ENCODE measurements at regions not wholly inside any gene's neighbourhood (a gene's known extent, or its start where the extent isn't known, plus 50 kb on each side); places are given as distances from the start of the nearest gene placed in this dataset.

- no peak for DNase-seq
- CTCF ChIA-PET: no interaction called here
- peaks cover 13% of the 10 kb centered on the region for H3K27me3 Mint-ChIP-seq
- no peaks in the 10 kb centered on the region for H3K9me3 Mint-ChIP-seq
- no peak overlapping the region for H3K4me3 Mint-ChIP-seq
- no peak overlapping the region for H3K27ac Mint-ChIP-seq
- H3K36me3 Mint-ChIP-seq: no peaks in the 10 kb centered on the region
- H3K4me1 Mint-ChIP-seq: no peaks in the 10 kb centered on the region
Observed at GRCh38 chr1:62917314-62917713, 133.4 kb downstream of the ATG4C start.

GRCh38 chr1:62917805-62918204 lies 133.9 kb downstream of the ATG4C start:
- Mint-ChIP-seq H3K27ac (no peak overlapping the region), H3K9me3 (no peaks in the 10 kb centered on the region), H3K27me3 (peaks cover 12% of the 10 kb centered on the region), H3K4me1 (no peaks in the 10 kb centered on the region), H3K36me3 (no peaks in the 10 kb centered on the region), H3K4me3 (no peak overlapping the region)
- DNase-seq: no peak
- CTCF ChIA-PET: no interaction called here

GRCh38 chr1:62918700-62919099 lies 134.8 kb downstream of the ATG4C start:
- Mint-ChIP-seq H3K4me3 (no peak overlapping the region), H3K4me1 (no peaks in the 10 kb centered on the region), H3K9me3 (no peaks in the 10 kb centered on the region), H3K36me3 (no peaks in the 10 kb centered on the region), H3K27ac (no peak overlapping the region), H3K27me3 (peaks cover 5% of the 10 kb centered on the region)
- CTCF ChIA-PET: no interaction called here
- no peak for DNase-seq

- Mint-ChIP-seq H3K4me3 (no peak overlapping the region), H3K4me1 (no peaks in the 10 kb centered on the region), H3K9me3 (no peaks in the 10 kb centered on the region), H3K36me3 (no peaks in the 10 kb centered on the region), H3K27me3 (no peaks in the 10 kb centered on the region), H3K27ac (no peak overlapping the region)
- CTCF ChIA-PET: no interaction called here
- no peak for DNase-seq
Observed at GRCh38 chr1:62922006-62922405, 138.1 kb downstream of the ATG4C start.

GRCh38 chr1:62924983-62925790 lies 141.3 kb downstream of the ATG4C start:
- Mint-ChIP-seq H3K4me1 (no peaks in the 10 kb centered on the region), H3K27me3 (peaks cover 5% of the 10 kb centered on the region), H3K4me3 (no peak overlapping the region), H3K36me3 (no peaks in the 10 kb centered on the region), H3K27ac (no peak overlapping the region), H3K9me3 (no peaks in the 10 kb centered on the region)
- DNase-seq: no peak
- CTCF ChIA-PET: no interaction called here

GRCh38 chr1:62926681-62927252 lies 142.8 kb downstream of the ATG4C start:
- H3K27ac Mint-ChIP-seq: no peak overlapping the region
- H3K27me3 Mint-ChIP-seq: peaks cover 5% of the 10 kb centered on the region
- H3K36me3 Mint-ChIP-seq: no peaks in the 10 kb centered on the region
- H3K9me3 Mint-ChIP-seq: no peaks in the 10 kb centered on the region
- H3K4me3 Mint-ChIP-seq: no peak overlapping the region
- no peaks in the 10 kb centered on the region for H3K4me1 Mint-ChIP-seq
- CTCF ChIA-PET: no interaction called here
- DNase-seq: no peak

GRCh38 chr1:62928885-62929284 lies 145.0 kb downstream of the ATG4C start:
- Mint-ChIP-seq H3K4me1 (no peaks in the 10 kb centered on the region), H3K36me3 (no peaks in the 10 kb centered on the region), H3K27ac (no peak overlapping the region), H3K4me3 (no peak overlapping the region), H3K27me3 (peaks cover 9% of the 10 kb centered on the region), H3K9me3 (no peaks in the 10 kb centered on the region)
- no peak for DNase-seq
- CTCF ChIA-PET: no interaction called here

GRCh38 chr1:62937634-62938296 lies 153.8 kb downstream of the ATG4C start:
- Mint-ChIP-seq H3K27me3 (peaks cover 7% of the 10 kb centered on the region), H3K36me3 (no peaks in the 10 kb centered on the region), H3K27ac (no peak overlapping the region), H3K4me3 (no peak overlapping the region), H3K9me3 (no peaks in the 10 kb centered on the region), H3K4me1 (no peaks in the 10 kb centered on the region)
- CTCF ChIA-PET: interaction anchor here (0.6 kb wide), 1 partner anchor 425 kb away, joined by 3 read pairs; no protein-coding TSS in a partner anchor
- no peak for DNase-seq

- Mint-ChIP-seq H3K4me3 (no peak overlapping the region), H3K27ac (no peak overlapping the region), H3K4me1 (no peaks in the 10 kb centered on the region), H3K27me3 (no peaks in the 10 kb centered on the region), H3K9me3 (no peaks in the 10 kb centered on the region), H3K36me3 (no peaks in the 10 kb centered on the region)
- CTCF ChIA-PET: interaction anchor here (0.5 kb wide), 1 partner anchor 595 kb away, joined by 3 read pairs; no protein-coding TSS in a partner anchor
- no peak for DNase-seq
Observed at GRCh38 chr1:62941780-62942179, 157.8 kb downstream of the ATG4C start.

GRCh38 chr1:62946511-62946910 lies 162.6 kb downstream of the ATG4C start:
- Mint-ChIP-seq H3K27me3 (no peaks in the 10 kb centered on the region), H3K4me1 (no peaks in the 10 kb centered on the region), H3K4me3 (no peak overlapping the region), H3K27ac (no peak overlapping the region), H3K9me3 (no peaks in the 10 kb centered on the region), H3K36me3 (no peaks in the 10 kb centered on the region)
- CTCF ChIA-PET: no interaction called here
- no peak for DNase-seq

- no peak overlapping the region for H3K4me3 Mint-ChIP-seq
- no peaks in the 10 kb centered on the region for H3K36me3 Mint-ChIP-seq
- no peak for DNase-seq
- CTCF ChIA-PET: no interaction called here
- no peaks in the 10 kb centered on the region for H3K4me1 Mint-ChIP-seq
- peaks cover 8% of the 10 kb centered on the region for H3K27me3 Mint-ChIP-seq
- no peak overlapping the region for H3K27ac Mint-ChIP-seq
- no peaks in the 10 kb centered on the region for H3K9me3 Mint-ChIP-seq
Observed at GRCh38 chr1:62951428-62951827, 167.5 kb downstream of the ATG4C start.

- CTCF ChIA-PET: interaction anchor here (1.2 kb wide), 1 partner anchor 12 kb away, joined by 3 read pairs; no protein-coding TSS in a partner anchor
- no peak for DNase-seq
- H3K36me3 Mint-ChIP-seq: no peaks in the 10 kb centered on the region
- no peak overlapping the region for H3K27ac Mint-ChIP-seq
- no peaks in the 10 kb centered on the region for H3K9me3 Mint-ChIP-seq
- peaks cover 8% of the 10 kb centered on the region for H3K27me3 Mint-ChIP-seq
- no peak overlapping the region for H3K4me3 Mint-ChIP-seq
- H3K4me1 Mint-ChIP-seq: no peaks in the 10 kb centered on the region
Observed at GRCh38 chr1:62952596-62952995, 168.7 kb downstream of the ATG4C start.

- no peak for DNase-seq
- no peaks in the 10 kb centered on the region for H3K4me1 Mint-ChIP-seq
- CTCF ChIA-PET: no interaction called here
- H3K36me3 Mint-ChIP-seq: no peaks in the 10 kb centered on the region
- H3K9me3 Mint-ChIP-seq: no peaks in the 10 kb centered on the region
- no peak overlapping the region for H3K27ac Mint-ChIP-seq
- H3K27me3 Mint-ChIP-seq: peaks cover 8% of the 10 kb centered on the region
- H3K4me3 Mint-ChIP-seq: no peak overlapping the region
Observed at GRCh38 chr1:62953633-62954032, 169.7 kb downstream of the ATG4C start.

GRCh38 chr1:62954758-62955157 lies 170.8 kb downstream of the ATG4C start:
- DNase-seq: no peak
- CTCF ChIA-PET: no interaction called here
- Mint-ChIP-seq H3K36me3 (no peaks in the 10 kb centered on the region), H3K9me3 (no peaks in the 10 kb centered on the region), H3K27ac (no peak overlapping the region), H3K4me3 (no peak overlapping the region), H3K27me3 (peaks cover 8% of the 10 kb centered on the region), H3K4me1 (no peaks in the 10 kb centered on the region)

GRCh38 chr1:62955666-62956065 lies 171.7 kb downstream of the ATG4C start:
- H3K9me3 Mint-ChIP-seq: no peaks in the 10 kb centered on the region
- H3K4me1 Mint-ChIP-seq: no peaks in the 10 kb centered on the region
- no peak for DNase-seq
- no peak overlapping the region for H3K4me3 Mint-ChIP-seq
- CTCF ChIA-PET: no interaction called here
- H3K27me3 Mint-ChIP-seq: peaks cover 8% of the 10 kb centered on the region
- no peaks in the 10 kb centered on the region for H3K36me3 Mint-ChIP-seq
- no peak overlapping the region for H3K27ac Mint-ChIP-seq

All from activated naive CD4-positive, alpha-beta T cell treated with anti-CD3 and anti-CD28 coated beads, Interleukin-2, amount 10 ng/mL, durations not matched to agents 7 days and 5 days (primary cell).